ENCODE measurements at regions not wholly inside any gene's neighbourhood (a gene's known extent, or its start where the extent isn't known, plus 50 kb on each side); places are given as distances from the start of the nearest gene placed in this dataset.

DNA sequence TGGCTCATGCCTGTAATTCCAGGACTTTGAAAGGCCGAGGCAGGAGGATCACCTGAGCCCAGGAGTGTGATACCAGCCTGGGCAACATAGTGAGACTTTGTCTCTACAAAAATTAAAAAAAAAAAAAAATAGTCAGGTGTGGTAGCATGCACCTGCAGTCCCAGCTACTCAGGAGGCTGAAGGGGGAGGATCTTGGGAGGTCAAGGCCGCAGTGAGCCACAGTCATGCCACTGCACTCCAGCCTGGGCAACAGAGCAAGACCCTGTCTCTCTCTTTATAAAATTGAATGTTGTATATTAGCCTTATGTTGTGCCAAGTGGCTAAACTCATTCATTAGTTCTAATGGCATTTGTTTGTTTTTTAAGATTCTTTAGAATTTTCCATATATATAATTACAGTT is 207.7 kb upstream of the COPS8 start:
- Histone ChIP-seq H3K9ac (no peak overlapping the region), H3K9me2 (no peaks in the 10 kb centered on the region), H3K27ac (ENCODE audit: low read depth in 2 of 2, low read length in 1 of 2) (no peak overlapping the region), H3F3A (replicated peaks; ENCODE audit: insufficient read depth) (no peaks in the 10 kb centered on the region), H3K4me2 (no peak overlapping the region), H3K9me3 (peaks cover 15% of the 10 kb centered on the region), H3K4me1 (ENCODE audit: control insufficient read depth in 1 of 2, insufficient read depth in 2 of 2, low read depth in 1 of 2, low read length in 1 of 2) (no peaks in the 10 kb centered on the region; a peak in 1 of 4 replicates), H3K27me3 (ENCODE audit: insufficient read depth) (no peaks in the 10 kb centered on the region), H3K4me3 (ENCODE audit: low read depth in 2 of 2, low read length in 1 of 2) (no peak overlapping the region), H3K36me3 (replicated peaks in 1 of 2; ENCODE audit: control insufficient read depth in 1 of 2, insufficient read depth in 2 of 2, low read length in 1 of 2) (no peaks in the 10 kb centered on the region), H3K79me2 (ENCODE audit: insufficient read depth) (no peaks in the 10 kb centered on the region), H4K20me1 (ENCODE audit: insufficient read depth) (no peaks in the 10 kb centered on the region), H2AFZ (ENCODE audit: low read depth) (no peak overlapping the region)
- 42% methylated on average over 2 of the region's 2 CpGs for WGBS (ENCODE audit: low lambda C conversion rate)
- ChIA-PET POLR2A (no interaction called here), CTCF (no interaction called here)
- TF ChIP-seq NFIC (IDR thresholded peaks at IDR 0.05; ENCODE audit: borderline replicate concordance), result no peak
- TF ChIP-seq, protein P1, sequence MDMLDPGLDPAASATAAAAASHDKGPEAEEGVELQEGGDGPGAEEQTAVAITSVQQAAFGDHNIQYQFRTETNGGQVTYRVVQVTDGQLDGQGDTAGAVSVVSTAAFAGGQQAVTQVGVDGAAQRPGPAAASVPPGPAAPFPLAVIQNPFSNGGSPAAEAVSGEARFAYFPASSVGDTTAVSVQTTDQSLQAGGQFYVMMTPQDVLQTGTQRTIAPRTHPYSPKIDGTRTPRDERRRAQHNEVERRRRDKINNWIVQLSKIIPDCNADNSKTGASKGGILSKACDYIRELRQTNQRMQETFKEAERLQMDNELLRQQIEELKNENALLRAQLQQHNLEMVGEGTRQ (IDR thresholded peaks at IDR 0.05; ENCODE audit: borderline replicate concordance, low read depth, low read length), result no peak
- no peak for TF ChIP-seq RFX5 (IDR thresholded peaks at IDR 0.05; ENCODE audit: low read length)
- no peak for TF ChIP-seq TAF1 (IDR thresholded peaks at IDR 0.05; ENCODE audit: borderline replicate concordance, low read depth, low read length)
- TF ChIP-seq YY1 (IDR thresholded peaks at IDR 0.05; ENCODE audit: low read depth), result no peak
- TF ChIP-seq, protein P2, sequence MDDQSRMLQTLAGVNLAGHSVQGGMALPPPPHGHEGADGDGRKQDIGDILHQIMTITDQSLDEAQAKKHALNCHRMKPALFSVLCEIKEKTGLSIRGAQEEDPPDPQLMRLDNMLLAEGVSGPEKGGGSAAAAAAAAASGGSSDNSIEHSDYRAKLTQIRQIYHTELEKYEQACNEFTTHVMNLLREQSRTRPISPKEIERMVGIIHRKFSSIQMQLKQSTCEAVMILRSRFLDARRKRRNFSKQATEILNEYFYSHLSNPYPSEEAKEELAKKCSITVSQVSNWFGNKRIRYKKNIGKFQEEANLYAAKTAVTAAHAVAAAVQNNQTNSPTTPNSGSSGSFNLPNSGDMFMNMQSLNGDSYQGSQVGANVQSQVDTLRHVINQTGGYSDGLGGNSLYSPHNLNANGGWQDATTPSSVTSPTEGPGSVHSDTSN (IDR thresholded peaks at IDR 0.05), result no peak
- no peak for DNase-seq

DNA sequence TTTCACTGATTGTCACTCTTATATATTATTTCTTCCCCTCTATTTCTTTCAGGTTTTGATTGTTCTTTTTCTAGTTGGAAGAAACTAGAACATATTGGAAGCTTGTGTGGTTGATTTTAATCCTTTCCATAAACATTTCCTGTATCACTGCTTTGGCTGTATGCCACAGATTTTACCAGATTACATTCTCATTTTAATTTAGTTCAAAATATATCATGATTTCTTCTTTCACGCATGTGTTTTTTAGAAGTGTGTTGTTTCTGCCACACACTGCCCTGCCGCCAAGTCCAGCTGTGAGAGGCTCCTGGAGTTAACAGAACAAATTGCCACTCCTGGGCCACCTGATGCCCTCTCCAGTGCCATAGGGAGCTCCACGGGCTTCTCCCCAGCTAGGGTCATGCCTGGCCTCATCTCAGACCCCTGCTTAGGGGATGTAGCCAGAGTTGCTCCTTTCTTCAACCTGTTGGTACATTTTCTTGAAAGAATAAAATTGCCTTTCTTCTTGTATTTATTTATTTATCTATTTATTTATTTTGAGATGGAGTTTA is 206.2 kb upstream of the COPS8 start:
- Histone ChIP-seq H3K9me2 (no peaks in the 10 kb centered on the region), H3K27ac (ENCODE audit: low read depth in 2 of 2, low read length in 1 of 2) (no peak overlapping the region), H2AFZ (ENCODE audit: low read depth) (no peak overlapping the region), H3K9ac (no peak overlapping the region), H3K9me3 (peaks cover 15% of the 10 kb centered on the region), H3K4me2 (no peak overlapping the region), H3K79me2 (ENCODE audit: insufficient read depth) (no peaks in the 10 kb centered on the region), H3K36me3 (replicated peaks in 1 of 2; ENCODE audit: control insufficient read depth in 1 of 2, insufficient read depth in 2 of 2, low read length in 1 of 2) (no peaks in the 10 kb centered on the region), H3K4me3 (ENCODE audit: low read depth in 2 of 2, low read length in 1 of 2) (no peak overlapping the region), H4K20me1 (ENCODE audit: insufficient read depth) (no peaks in the 10 kb centered on the region), H3K27me3 (ENCODE audit: insufficient read depth) (no peaks in the 10 kb centered on the region), H3K4me1 (ENCODE audit: control insufficient read depth in 1 of 2, insufficient read depth in 2 of 2, low read depth in 1 of 2, low read length in 1 of 2) (no peaks in the 10 kb centered on the region; a peak in 1 of 4 replicates), H3F3A (replicated peaks; ENCODE audit: insufficient read depth) (no peaks in the 10 kb centered on the region)
- ChIA-PET CTCF (no interaction called here), POLR2A (no interaction called here)
- no peak for DNase-seq
- 32% methylated on average over 3 of the region's 3 CpGs for WGBS (ENCODE audit: low lambda C conversion rate)
- TF ChIP-seq FOXJ3 (CRISPR knock-in tag; IDR thresholded peaks at IDR 0.05) (no peak), NFIC (IDR thresholded peaks at IDR 0.05; ENCODE audit: borderline replicate concordance) (no peak), SMC3 (IDR thresholded peaks at IDR 0.05; ENCODE audit: low read depth, low read length) (no peak), GATA2 (CRISPR knock-in tag; IDR thresholded peaks at IDR 0.05) (no peak), GABPA (IDR thresholded peaks at IDR 0.05; ENCODE audit: low read depth) (no peak), EP300 (IDR thresholded peaks at IDR 0.05; ENCODE audit: borderline replicate concordance in 1 of 2, low read depth in 1 of 2, low read length in 1 of 2) (no peak), POLR2AphosphoS5 (IDR thresholded peaks at IDR 0.05; ENCODE audit: low read depth, low read length) (no peak), JUND (IDR thresholded peaks at IDR 0.05) (no peak), RFX5 (IDR thresholded peaks at IDR 0.05; ENCODE audit: low read length) (no peak), NRF1 (IDR thresholded peaks at IDR 0.05; ENCODE audit: low read depth, low read length) (no peak), CHD2 (IDR thresholded peaks at IDR 0.05; ENCODE audit: low read length, partially characterized antibody) (no peak)
- TF ChIP-seq, protein P3, sequence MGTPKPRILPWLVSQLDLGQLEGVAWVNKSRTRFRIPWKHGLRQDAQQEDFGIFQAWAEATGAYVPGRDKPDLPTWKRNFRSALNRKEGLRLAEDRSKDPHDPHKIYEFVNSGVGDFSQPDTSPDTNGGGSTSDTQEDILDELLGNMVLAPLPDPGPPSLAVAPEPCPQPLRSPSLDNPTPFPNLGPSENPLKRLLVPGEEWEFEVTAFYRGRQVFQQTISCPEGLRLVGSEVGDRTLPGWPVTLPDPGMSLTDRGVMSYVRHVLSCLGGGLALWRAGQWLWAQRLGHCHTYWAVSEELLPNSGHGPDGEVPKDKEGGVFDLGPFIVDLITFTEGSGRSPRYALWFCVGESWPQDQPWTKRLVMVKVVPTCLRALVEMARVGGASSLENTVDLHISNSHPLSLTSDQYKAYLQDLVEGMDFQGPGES (IDR thresholded peaks at IDR 0.05; ENCODE audit: low read depth, low read length), result no peak
- TF ChIP-seq, protein P4, sequence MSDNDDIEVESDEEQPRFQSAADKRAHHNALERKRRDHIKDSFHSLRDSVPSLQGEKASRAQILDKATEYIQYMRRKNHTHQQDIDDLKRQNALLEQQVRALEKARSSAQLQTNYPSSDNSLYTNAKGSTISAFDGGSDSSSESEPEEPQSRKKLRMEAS (IDR thresholded peaks at IDR 0.05; ENCODE audit: low read depth), result no peak
- TF ChIP-seq, protein P5, sequence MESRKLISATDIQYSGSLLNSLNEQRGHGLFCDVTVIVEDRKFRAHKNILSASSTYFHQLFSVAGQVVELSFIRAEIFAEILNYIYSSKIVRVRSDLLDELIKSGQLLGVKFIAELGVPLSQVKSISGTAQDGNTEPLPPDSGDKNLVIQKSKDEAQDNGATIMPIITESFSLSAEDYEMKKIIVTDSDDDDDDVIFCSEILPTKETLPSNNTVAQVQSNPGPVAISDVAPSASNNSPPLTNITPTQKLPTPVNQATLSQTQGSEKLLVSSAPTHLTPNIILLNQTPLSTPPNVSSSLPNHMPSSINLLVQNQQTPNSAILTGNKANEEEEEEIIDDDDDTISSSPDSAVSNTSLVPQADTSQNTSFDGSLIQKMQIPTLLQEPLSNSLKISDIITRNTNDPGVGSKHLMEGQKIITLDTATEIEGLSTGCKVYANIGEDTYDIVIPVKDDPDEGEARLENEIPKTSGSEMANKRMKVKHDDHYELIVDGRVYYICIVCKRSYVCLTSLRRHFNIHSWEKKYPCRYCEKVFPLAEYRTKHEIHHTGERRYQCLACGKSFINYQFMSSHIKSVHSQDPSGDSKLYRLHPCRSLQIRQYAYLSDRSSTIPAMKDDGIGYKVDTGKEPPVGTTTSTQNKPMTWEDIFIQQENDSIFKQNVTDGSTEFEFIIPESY (IDR thresholded peaks at IDR 0.05; ENCODE audit: borderline replicate concordance, low read depth), result no peak
- TF ChIP-seq, protein P1 (IDR thresholded peaks at IDR 0.05; ENCODE audit: borderline replicate concordance, low read depth, low read length), result no peak
